Mucosa of rectum (tissue), 2 donors: ENCODE measurements at regions not wholly inside any gene's neighbourhood (a gene's known extent, or its start where the extent isn't known, plus 50 kb on each side); places are given as distances from the start of the nearest gene placed in this dataset.

ENCODE experiments used
- H3K27ac ChIP-seq, 2 donors: one replicate each; pipeline ENCODE4 v1.7.0; 2013; ENCODE audit warnings: inconsistent platforms in 2 of 2, low read depth in 2 of 2, low read length in 2 of 2
- H3K27me3 ChIP-seq, 2 donors: one replicate each; pipeline ENCODE4 v1.7.0; 2013; ENCODE audit warnings: low read length in 2 of 2; ENCODE audit not compliant: control insufficient read depth in 2 of 2, insufficient read depth in 2 of 2
- H3K36me3 ChIP-seq, 2 donors: one replicate each; pipeline ENCODE4 v1.7.0; 2013; ENCODE audit warnings: low read length in 2 of 2; ENCODE audit not compliant: control insufficient read depth in 2 of 2, insufficient read depth in 2 of 2
- H3K4me1 ChIP-seq, 2 donors: one replicate each; pipeline ENCODE4 v1.7.0; 2013; ENCODE audit warnings: low read length in 2 of 2, mild to moderate bottlenecking in 1 of 2; ENCODE audit not compliant: control insufficient read depth in 2 of 2, insufficient read depth in 2 of 2
- H3K4me3 ChIP-seq, 2 donors: one replicate each; pipeline ENCODE4 v1.7.0; 2013; ENCODE audit warnings: low read length in 2 of 2
- H3K9ac ChIP-seq, 2 donors: one replicate each; pipeline ENCODE4 v1.7.0; 2013; ENCODE audit warnings: low read length in 2 of 2, low read depth in 1 of 2, mild to moderate bottlenecking in 1 of 2
- H3K9me3 ChIP-seq, 2 donors: one replicate each; pipeline ENCODE4 v1.7.0; 2013; ENCODE audit warnings: low read length in 2 of 2; ENCODE audit not compliant: control insufficient read depth in 2 of 2
- donor health status: healthy.
- donor health status: Normal muscosa, but diverticular disease.

GRCh38 chr16:65226077-65226476 lies 104.2 kb upstream of the CDH11 start:
- Histone ChIP-seq H3K9ac (no peak overlapping the region), H3K27me3 (no peaks in the 10 kb centered on the region), H3K4me3 (no peak overlapping the region), H3K36me3 (no peaks in the 10 kb centered on the region), H3K4me1 (no peaks in the 10 kb centered on the region), H3K27ac (no peak overlapping the region), H3K9me3 (no peaks in the 10 kb centered on the region)

GRCh38 chr16:65225488-65225887 lies 103.6 kb upstream of the CDH11 start:
- no peaks in the 10 kb centered on the region for H3K4me1 ChIP-seq

DNA sequence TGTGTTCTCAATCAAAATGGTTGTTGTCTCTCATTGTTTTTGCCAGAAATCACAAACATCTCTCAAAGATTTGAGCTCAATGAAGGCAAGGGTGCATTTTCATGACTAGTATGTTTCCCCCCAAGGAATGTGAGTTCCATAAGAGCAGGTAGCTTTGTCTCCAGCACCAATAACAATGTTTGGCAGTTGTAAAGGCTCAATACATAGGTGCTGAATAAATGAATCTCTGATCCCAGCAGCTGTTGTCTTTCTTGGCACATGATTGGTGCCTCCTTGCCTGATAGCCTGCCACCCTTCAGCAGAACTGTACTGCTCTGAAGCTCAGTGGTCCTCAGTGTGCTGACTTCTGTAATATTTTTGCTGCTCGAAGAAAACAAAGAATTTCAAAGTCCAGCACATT lies 103.1 kb upstream of the CDH11 start:
- Histone ChIP-seq H3K4me1 (no peaks in the 10 kb centered on the region), H3K27me3 (no peaks in the 10 kb centered on the region), H3K4me3 (no peak overlapping the region), H3K36me3 (no peaks in the 10 kb centered on the region), H3K9me3 (no peaks in the 10 kb centered on the region), H3K27ac (no peak overlapping the region), H3K9ac (no peak overlapping the region)

More at GRCh38 chr16:65225488-65225887, 103.6 kb upstream of the CDH11 start:
- H3K27me3 ChIP-seq = no peaks in the 10 kb centered on the region
- no peak overlapping the region for H3K27ac ChIP-seq
- H3K36me3 ChIP-seq = no peaks in the 10 kb centered on the region
- H3K4me3 ChIP-seq = no peak overlapping the region
- H3K9me3 ChIP-seq = no peaks in the 10 kb centered on the region
- H3K9ac ChIP-seq = no peak overlapping the region

- H3K9me3 ChIP-seq = no peaks in the 10 kb centered on the region
- H3K4me1 ChIP-seq = no peaks in the 10 kb centered on the region
- no peak overlapping the region for H3K4me3 ChIP-seq
- no peaks in the 10 kb centered on the region for H3K27me3 ChIP-seq
- no peak overlapping the region for H3K9ac ChIP-seq
- H3K36me3 ChIP-seq = no peaks in the 10 kb centered on the region
- no peak overlapping the region for H3K27ac ChIP-seq
Measured at GRCh38 chr16:65224471-65224870, 102.6 kb upstream of the CDH11 start.

DNA sequence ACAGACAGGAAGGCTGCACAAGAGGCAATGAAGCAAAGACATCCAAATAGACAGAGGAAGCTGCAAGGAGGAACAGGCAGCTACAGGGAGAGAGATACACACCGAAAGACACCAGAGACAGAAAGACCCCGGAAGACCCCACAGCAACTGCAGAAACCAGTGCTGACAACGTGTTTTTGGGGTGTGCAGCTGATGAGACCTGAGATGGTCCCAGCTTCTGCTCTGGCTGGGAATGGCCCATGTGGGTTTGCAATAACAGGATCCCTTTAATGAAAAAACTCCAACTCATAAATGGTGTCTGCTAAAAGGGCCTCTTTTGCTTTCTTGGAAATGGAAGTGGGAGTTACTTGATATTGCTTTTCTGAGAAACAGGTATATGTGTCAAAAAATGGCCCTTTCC lies 101.5 kb upstream of the CDH11 start:
- Histone ChIP-seq H3K9ac (no peak overlapping the region), H3K36me3 (no peaks in the 10 kb centered on the region), H3K4me1 (no peaks in the 10 kb centered on the region), H3K9me3 (no peaks in the 10 kb centered on the region), H3K27me3 (no peaks in the 10 kb centered on the region), H3K27ac (no peak overlapping the region), H3K4me3 (no peak overlapping the region)

GRCh38 chr16:65222536-65222935 lies 100.7 kb upstream of the CDH11 start:
- H3K27ac ChIP-seq = no peak overlapping the region
- H3K4me1 ChIP-seq = no peaks in the 10 kb centered on the region
- H3K4me3 ChIP-seq = no peak overlapping the region
- H3K36me3 ChIP-seq = no peaks in the 10 kb centered on the region
- no peak overlapping the region for H3K9ac ChIP-seq
- H3K9me3 ChIP-seq = no peaks in the 10 kb centered on the region
- H3K27me3 ChIP-seq = no peaks in the 10 kb centered on the region

GRCh38 chr16:65222049-65222448 lies 100.2 kb upstream of the CDH11 start:
- H3K27ac ChIP-seq = no peak overlapping the region
- H3K4me1 ChIP-seq = no peaks in the 10 kb centered on the region
- no peak overlapping the region for H3K9ac ChIP-seq
- no peak overlapping the region for H3K4me3 ChIP-seq
- H3K36me3 ChIP-seq = no peaks in the 10 kb centered on the region
- no peaks in the 10 kb centered on the region for H3K27me3 ChIP-seq
- H3K9me3 ChIP-seq = no peaks in the 10 kb centered on the region

DNA sequence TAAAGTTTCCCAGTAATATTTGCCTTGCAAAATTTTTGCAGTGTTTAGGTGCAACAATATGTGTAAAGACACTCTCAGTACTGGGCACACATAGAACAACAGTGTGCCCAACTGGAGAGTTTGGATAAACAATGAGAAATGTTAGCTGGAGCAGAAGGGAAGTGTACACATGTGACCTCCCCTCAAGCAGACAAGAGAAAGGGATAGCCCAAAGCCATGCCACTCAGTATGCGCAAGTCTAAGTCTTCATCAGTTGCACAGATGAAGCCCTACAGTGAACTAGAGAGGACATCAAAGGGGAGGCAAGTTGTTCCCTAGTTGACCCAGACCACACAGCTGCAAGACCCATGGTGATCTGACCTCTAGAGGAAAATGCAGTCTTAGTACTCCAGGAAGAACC lies 97.9 kb upstream of the CDH11 start:
- Histone ChIP-seq H3K4me1 (no peaks in the 10 kb centered on the region), H3K27me3 (no peaks in the 10 kb centered on the region), H3K27ac (no peak overlapping the region), H3K9me3 (no peaks in the 10 kb centered on the region), H3K36me3 (no peaks in the 10 kb centered on the region), H3K4me3 (no peak overlapping the region), H3K9ac (no peak overlapping the region)

GRCh38 chr16:65218348-65218747 lies 96.5 kb upstream of the CDH11 start:
- Histone ChIP-seq H3K36me3 (no peaks in the 10 kb centered on the region), H3K4me3 (no peak overlapping the region), H3K27ac (no peak overlapping the region), H3K4me1 (no peaks in the 10 kb centered on the region), H3K9me3 (no peaks in the 10 kb centered on the region), H3K9ac (no peak overlapping the region), H3K27me3 (no peaks in the 10 kb centered on the region)

- H3K4me3 ChIP-seq = no peak overlapping the region
- H3K9me3 ChIP-seq = no peaks in the 10 kb centered on the region
- no peak overlapping the region for H3K9ac ChIP-seq
- H3K27me3 ChIP-seq = no peaks in the 10 kb centered on the region
- no peaks in the 10 kb centered on the region for H3K36me3 ChIP-seq
- no peaks in the 10 kb centered on the region for H3K4me1 ChIP-seq
- H3K27ac ChIP-seq = no peak overlapping the region
Measured at GRCh38 chr16:65213866-65214595, 92.2 kb upstream of the CDH11 start.

- H3K27me3 ChIP-seq = no peaks in the 10 kb centered on the region
- no peak overlapping the region for H3K9ac ChIP-seq
- H3K36me3 ChIP-seq = no peaks in the 10 kb centered on the region
- H3K27ac ChIP-seq = no peak overlapping the region
- no peaks in the 10 kb centered on the region for H3K9me3 ChIP-seq
- no peak overlapping the region for H3K4me3 ChIP-seq
- H3K4me1 ChIP-seq = no peaks in the 10 kb centered on the region
Measured at GRCh38 chr16:65212791-65213190, 90.9 kb upstream of the CDH11 start.
